ENCODE measurements at regions not wholly inside any gene's neighbourhood (a gene's known extent, or its start where the extent isn't known, plus 50 kb on each side); places are given as distances from the start of the nearest gene placed in this dataset.

DNA sequence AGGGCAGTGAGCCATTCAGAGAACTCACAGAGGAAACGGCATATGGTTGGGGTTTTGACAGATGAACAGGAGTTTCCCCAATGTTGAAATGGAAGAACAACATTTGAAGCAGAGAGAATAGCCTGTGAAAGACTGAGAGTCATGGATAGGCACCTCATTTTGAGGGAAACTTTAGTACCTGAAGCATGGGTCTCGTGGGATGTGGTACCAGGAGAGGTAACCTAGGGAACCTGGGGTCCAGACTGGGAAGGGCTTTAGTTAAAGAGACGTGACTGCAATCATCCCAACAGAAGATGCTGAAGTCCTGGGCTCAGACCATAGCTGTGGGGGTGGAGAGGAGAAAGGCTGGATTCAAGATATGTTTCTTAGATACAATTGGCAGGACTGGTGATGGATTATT is 137.8 kb upstream of the CCL2 start:
- H3K27ac ChIP-seq, result no peak overlapping the region
- DNase-seq (no peak), ATAC-seq (no peak)
- H3K4me1 ChIP-seq, result no peaks in the 10 kb centered on the region
- no peaks in the 10 kb centered on the region for H3K36me3 ChIP-seq
- H3K4me3 ChIP-seq, result no peak overlapping the region
- WGBS, 4 donors, result 41 to 61% (median 55%) methylated on average over 3 of the region's 3 CpGs
- TF ChIP-seq POLR2A (IDR thresholded peaks at IDR 0.05), result no peak
- TF ChIP-seq, protein P1, sequence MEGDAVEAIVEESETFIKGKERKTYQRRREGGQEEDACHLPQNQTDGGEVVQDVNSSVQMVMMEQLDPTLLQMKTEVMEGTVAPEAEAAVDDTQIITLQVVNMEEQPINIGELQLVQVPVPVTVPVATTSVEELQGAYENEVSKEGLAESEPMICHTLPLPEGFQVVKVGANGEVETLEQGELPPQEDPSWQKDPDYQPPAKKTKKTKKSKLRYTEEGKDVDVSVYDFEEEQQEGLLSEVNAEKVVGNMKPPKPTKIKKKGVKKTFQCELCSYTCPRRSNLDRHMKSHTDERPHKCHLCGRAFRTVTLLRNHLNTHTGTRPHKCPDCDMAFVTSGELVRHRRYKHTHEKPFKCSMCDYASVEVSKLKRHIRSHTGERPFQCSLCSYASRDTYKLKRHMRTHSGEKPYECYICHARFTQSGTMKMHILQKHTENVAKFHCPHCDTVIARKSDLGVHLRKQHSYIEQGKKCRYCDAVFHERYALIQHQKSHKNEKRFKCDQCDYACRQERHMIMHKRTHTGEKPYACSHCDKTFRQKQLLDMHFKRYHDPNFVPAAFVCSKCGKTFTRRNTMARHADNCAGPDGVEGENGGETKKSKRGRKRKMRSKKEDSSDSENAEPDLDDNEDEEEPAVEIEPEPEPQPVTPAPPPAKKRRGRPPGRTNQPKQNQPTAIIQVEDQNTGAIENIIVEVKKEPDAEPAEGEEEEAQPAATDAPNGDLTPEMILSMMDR (IDR thresholded peaks at IDR 0.05), result no peak
- H3K9me3 ChIP-seq, result no peaks in the 10 kb centered on the region
- peaks cover 0 to 18% (median 0%) of the 10 kb centered on the region in 9 donors for H3K27me3 ChIP-seq
- intact Hi-C loops (cut with DNase I), result no loop called here

DNA sequence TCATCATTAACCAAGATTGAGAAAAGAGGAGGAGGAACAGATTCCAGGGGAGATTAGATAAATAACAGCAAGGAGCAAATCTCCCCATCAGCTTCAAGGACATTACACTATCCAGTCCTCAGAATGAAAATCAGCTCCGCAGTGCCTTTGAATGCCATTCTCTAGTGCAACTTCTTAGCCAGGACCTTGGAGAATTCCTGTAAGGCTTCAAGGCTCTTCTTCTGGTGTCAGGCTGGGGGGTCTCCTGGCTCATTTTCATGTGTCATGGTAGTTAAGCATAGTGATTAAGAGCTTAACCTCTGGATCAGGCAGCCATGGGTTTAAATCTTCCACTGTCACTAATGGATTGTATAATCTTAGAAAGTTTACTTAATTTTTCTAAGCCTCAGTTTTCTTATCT is 137.3 kb upstream of the CCL2 start:
- no peak for DNase-seq
- Histone ChIP-seq H3K27me3 (peaks cover 0 to 13% (median 2%) of the 10 kb centered on the region in 9 donors), H3K4me1 (no peaks in the 10 kb centered on the region), H3K27ac (no peak overlapping the region), H3K9me3 (no peaks in the 10 kb centered on the region), H3K36me3 (no peaks in the 10 kb centered on the region), H3K4me3 (no peak overlapping the region)
- intact Hi-C loops (cut with DNase I), result no loop called here
- no peak for ATAC-seq
- no peak for TF ChIP-seq POLR2A (IDR thresholded peaks at IDR 0.05)
- TF ChIP-seq, protein P1 (IDR thresholded peaks at IDR 0.05), result no peak
- 38 to 67% (median 60%) methylated on average over 1 of the region's 1 CpG for WGBS, 4 donors

GRCh38 chr17:34118564-34118963 is 136.5 kb upstream of the CCL2 start:
- intact Hi-C loops (cut with DNase I), result no loop called here
- Histone ChIP-seq H3K36me3 (no peaks in the 10 kb centered on the region), H3K27ac (no peak overlapping the region), H3K4me3 (no peak overlapping the region), H3K27me3 (peaks cover 0 to 17% (median 5%) of the 10 kb centered on the region in 9 donors), H3K9me3 (no peaks in the 10 kb centered on the region), H3K4me1 (no peaks in the 10 kb centered on the region)
- TF ChIP-seq POLR2A (IDR thresholded peaks at IDR 0.05), result no peak
- TF ChIP-seq, protein P1 (IDR thresholded peaks at IDR 0.05), result no peak
- ATAC-seq (peak in 2 of 4 donors; percentile 63 to 79), DNase-seq (no peak)
- WGBS, 4 donors, result 29 to 54% (median 43%) methylated on average over 3 of the region's 3 CpGs

DNA sequence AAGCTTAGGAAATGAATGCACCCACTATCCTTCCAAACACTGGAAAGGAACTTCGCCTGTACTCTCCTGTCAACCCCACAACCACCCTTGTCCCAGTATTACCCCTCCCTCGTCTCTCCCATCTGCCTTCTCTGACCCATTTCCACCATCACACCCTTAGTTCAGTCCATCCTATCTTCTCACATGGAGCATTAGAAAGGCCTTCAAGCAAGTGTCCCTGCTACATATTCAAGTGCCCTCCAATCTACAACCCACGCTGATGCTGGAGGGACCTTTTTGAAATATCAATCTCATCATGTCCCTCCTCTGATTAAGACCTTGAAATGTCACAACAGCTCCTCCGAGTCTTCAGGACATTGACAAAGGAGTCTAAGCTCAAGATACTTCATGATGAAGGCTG is 133.8 kb upstream of the CCL2 start:
- peaks cover 0 to 22% (median 9%) of the 10 kb centered on the region in 9 donors for H3K27me3 ChIP-seq
- TF ChIP-seq, protein P1 (IDR thresholded peaks at IDR 0.05), result no peak
- TF ChIP-seq POLR2A (IDR thresholded peaks at IDR 0.05), result no peak
- no peak overlapping the region for H3K27ac ChIP-seq
- 64 to 70% (median 66%) methylated on average over 4 of the region's 4 CpGs for WGBS, 4 donors
- H3K36me3 ChIP-seq, result no peaks in the 10 kb centered on the region
- no peaks in the 10 kb centered on the region for H3K9me3 ChIP-seq
- intact Hi-C loops (cut with DNase I), result no loop called here
- no peak overlapping the region for H3K4me3 ChIP-seq
- DNase-seq (no peak), ATAC-seq (no peak)
- H3K4me1 ChIP-seq, result no peaks in the 10 kb centered on the region

Data from heart left ventricle (tissue), 16 donors.